ENCODE measurements at regions not wholly inside any gene's neighbourhood (a gene's known extent, or its start where the extent isn't known, plus 50 kb on each side); places are given as distances from the start of the nearest gene placed in this dataset.

GRCh38 chr18:52190195-52190594 lies 149.8 kb upstream of the DCC start:
- H3K4me3 Mint-ChIP-seq, result no peak overlapping the region
- ATAC-seq (ENCODE audit: low read depth in 2 of 2) (no peak), DNase-seq (no peak)
- no peaks in the 10 kb centered on the region for H3K4me1 Mint-ChIP-seq
- Histone ChIP-seq H3K36me3 (ENCODE audit: control insufficient read depth, insufficient read depth, low read length) (no peaks in the 10 kb centered on the region), H3K27ac (ENCODE audit: insufficient read depth, low read length, poor library complexity, severe bottlenecking) (no peak overlapping the region), H3K27me3 (ENCODE audit: control insufficient read depth, insufficient read depth, low read length) (no peaks in the 10 kb centered on the region), H3K4me3 (ENCODE audit: low read depth, low read length) (no peak overlapping the region), H3K9me3 (ENCODE audit: control insufficient read depth in 2 of 2, low read length in 2 of 2) (no peaks in the 10 kb centered on the region), H3K4me1 (ENCODE audit: control insufficient read depth, insufficient read depth, low read length, poor library complexity, severe bottlenecking) (no peaks in the 10 kb centered on the region)
- peaks cover 0 to 5% (median 2%) of the 10 kb centered on the region in 7 donors for H3K9me3 Mint-ChIP-seq
- no peaks in the 10 kb centered on the region for H3K36me3 Mint-ChIP-seq
- no peak overlapping the region for H3K27ac Mint-ChIP-seq
- H3K27me3 Mint-ChIP-seq, result no peaks in the 10 kb centered on the region

GRCh38 chr18:52190631-52191030 lies 149.4 kb upstream of the DCC start:
- Histone ChIP-seq H3K4me1 (ENCODE audit: control insufficient read depth, insufficient read depth, low read length, poor library complexity, severe bottlenecking) (no peaks in the 10 kb centered on the region), H3K4me3 (ENCODE audit: low read depth, low read length) (no peak overlapping the region), H3K9me3 (ENCODE audit: control insufficient read depth in 2 of 2, low read length in 2 of 2) (no peaks in the 10 kb centered on the region), H3K27me3 (ENCODE audit: control insufficient read depth, insufficient read depth, low read length) (no peaks in the 10 kb centered on the region), H3K27ac (ENCODE audit: insufficient read depth, low read length, poor library complexity, severe bottlenecking) (no peak overlapping the region), H3K36me3 (ENCODE audit: control insufficient read depth, insufficient read depth, low read length) (no peaks in the 10 kb centered on the region)
- DNase-seq, result no peak
- Mint-ChIP-seq H3K27ac (no peak overlapping the region), H3K4me3 (no peak overlapping the region), H3K9me3 (peaks cover 0 to 5% (median 2%) of the 10 kb centered on the region in 7 donors), H3K36me3 (no peaks in the 10 kb centered on the region), H3K4me1 (no peaks in the 10 kb centered on the region), H3K27me3 (no peaks in the 10 kb centered on the region)
- no peak for ATAC-seq (ENCODE audit: low read depth in 2 of 2)

GRCh38 chr18:52200406-52200805 lies 139.6 kb upstream of the DCC start:
- Mint-ChIP-seq H3K4me1 (no peaks in the 10 kb centered on the region), H3K27ac (no peak overlapping the region), H3K36me3 (no peaks in the 10 kb centered on the region), H3K9me3 (peaks cover 0 to 14% (median 3%) of the 10 kb centered on the region in 7 donors), H3K4me3 (no peak overlapping the region), H3K27me3 (no peaks in the 10 kb centered on the region)
- Histone ChIP-seq H3K4me1 (ENCODE audit: control insufficient read depth, insufficient read depth, low read length, poor library complexity, severe bottlenecking) (no peaks in the 10 kb centered on the region), H3K36me3 (ENCODE audit: control insufficient read depth, insufficient read depth, low read length) (no peaks in the 10 kb centered on the region), H3K27ac (ENCODE audit: insufficient read depth, low read length, poor library complexity, severe bottlenecking) (no peak overlapping the region), H3K4me3 (ENCODE audit: low read depth, low read length) (no peak overlapping the region), H3K27me3 (ENCODE audit: control insufficient read depth, insufficient read depth, low read length) (no peaks in the 10 kb centered on the region), H3K9me3 (ENCODE audit: control insufficient read depth in 2 of 2, low read length in 2 of 2) (no peaks in the 10 kb centered on the region)
- no peak for ATAC-seq (ENCODE audit: low read depth in 2 of 2)
- no peak for DNase-seq

- Histone ChIP-seq H3K4me3 (ENCODE audit: low read depth, low read length) (no peak overlapping the region), H3K9me3 (ENCODE audit: control insufficient read depth in 2 of 2, low read length in 2 of 2) (no peaks in the 10 kb centered on the region), H3K27ac (ENCODE audit: insufficient read depth, low read length, poor library complexity, severe bottlenecking) (no peak overlapping the region), H3K36me3 (ENCODE audit: control insufficient read depth, insufficient read depth, low read length) (no peaks in the 10 kb centered on the region), H3K4me1 (ENCODE audit: control insufficient read depth, insufficient read depth, low read length, poor library complexity, severe bottlenecking) (no peaks in the 10 kb centered on the region), H3K27me3 (ENCODE audit: control insufficient read depth, insufficient read depth, low read length) (no peaks in the 10 kb centered on the region)
- Mint-ChIP-seq H3K9me3 (peaks cover 0 to 14% (median 3%) of the 10 kb centered on the region in 7 donors), H3K27ac (no peak overlapping the region), H3K4me3 (no peak overlapping the region), H3K27me3 (no peaks in the 10 kb centered on the region), H3K36me3 (no peaks in the 10 kb centered on the region), H3K4me1 (no peaks in the 10 kb centered on the region)
- no peak for ATAC-seq (ENCODE audit: low read depth in 2 of 2)
- DNase-seq, result no peak
Measured at GRCh38 chr18:52200921-52201663, 138.9 kb upstream of the DCC start.

- DNase-seq, result no peak
- no peaks in the 10 kb centered on the region for H3K9me3 ChIP-seq (ENCODE audit: control insufficient read depth in 2 of 2, low read length in 2 of 2)
- no peak overlapping the region for H3K27ac ChIP-seq (ENCODE audit: insufficient read depth, low read length, poor library complexity, severe bottlenecking)
- H3K36me3 ChIP-seq (ENCODE audit: control insufficient read depth, insufficient read depth, low read length), result no peaks in the 10 kb centered on the region
- no peaks in the 10 kb centered on the region for H3K36me3 Mint-ChIP-seq
- no peak overlapping the region for H3K27ac Mint-ChIP-seq
- H3K27me3 ChIP-seq (ENCODE audit: control insufficient read depth, insufficient read depth, low read length), result no peaks in the 10 kb centered on the region
- H3K27me3 Mint-ChIP-seq, result peaks cover 4% of the 10 kb centered on the region
- no peaks in the 10 kb centered on the region for H3K4me1 Mint-ChIP-seq
- no peak overlapping the region for H3K4me3 ChIP-seq (ENCODE audit: low read depth, low read length)
- no peak for ATAC-seq (ENCODE audit: low read depth in 2 of 2)
- peaks cover 0 to 4% (median 0%) of the 10 kb centered on the region in 7 donors for H3K9me3 Mint-ChIP-seq
- H3K4me1 ChIP-seq (ENCODE audit: control insufficient read depth, insufficient read depth, low read length, poor library complexity, severe bottlenecking), result no peaks in the 10 kb centered on the region
- no peak overlapping the region for H3K4me3 Mint-ChIP-seq
Measured at GRCh38 chr18:52208646-52209045, 131.4 kb upstream of the DCC start.

GRCh38 chr18:52216109-52216508 lies 123.9 kb upstream of the DCC start:
- H3K9me3 Mint-ChIP-seq, result peaks cover 0 to 5% (median 3%) of the 10 kb centered on the region in 7 donors

GRCh38 chr18:52216666-52217065 lies 123.3 kb upstream of the DCC start:
- Histone ChIP-seq H3K4me1 (ENCODE audit: control insufficient read depth, insufficient read depth, low read length, poor library complexity, severe bottlenecking) (no peaks in the 10 kb centered on the region), H3K36me3 (ENCODE audit: control insufficient read depth, insufficient read depth, low read length) (no peaks in the 10 kb centered on the region), H3K9me3 (ENCODE audit: control insufficient read depth in 2 of 2, low read length in 2 of 2) (no peaks in the 10 kb centered on the region), H3K27me3 (ENCODE audit: control insufficient read depth, insufficient read depth, low read length) (no peaks in the 10 kb centered on the region), H3K27ac (ENCODE audit: insufficient read depth, low read length, poor library complexity, severe bottlenecking) (no peak overlapping the region), H3K4me3 (ENCODE audit: low read depth, low read length) (no peak overlapping the region)
- no peak overlapping the region for H3K27ac Mint-ChIP-seq
- peaks cover 0 to 2% (median 0%) of the 10 kb centered on the region in 4 donors for H3K4me1 Mint-ChIP-seq
- H3K27me3 Mint-ChIP-seq, result peaks cover 4% of the 10 kb centered on the region
- ATAC-seq (ENCODE audit: low read depth in 2 of 2) (no peak), DNase-seq (no peak)
- no peaks in the 10 kb centered on the region for H3K36me3 Mint-ChIP-seq
- H3K9me3 Mint-ChIP-seq, result peaks cover 0 to 5% (median 3%) of the 10 kb centered on the region in 7 donors
- H3K4me3 Mint-ChIP-seq, result no peak overlapping the region

More at GRCh38 chr18:52216109-52216508, 123.9 kb upstream of the DCC start:
- Histone ChIP-seq H3K27ac (ENCODE audit: insufficient read depth, low read length, poor library complexity, severe bottlenecking) (no peak overlapping the region), H3K36me3 (ENCODE audit: control insufficient read depth, insufficient read depth, low read length) (no peaks in the 10 kb centered on the region), H3K27me3 (ENCODE audit: control insufficient read depth, insufficient read depth, low read length) (no peaks in the 10 kb centered on the region), H3K4me3 (ENCODE audit: low read depth, low read length) (no peak overlapping the region), H3K4me1 (ENCODE audit: control insufficient read depth, insufficient read depth, low read length, poor library complexity, severe bottlenecking) (no peaks in the 10 kb centered on the region), H3K9me3 (ENCODE audit: control insufficient read depth in 2 of 2, low read length in 2 of 2) (no peaks in the 10 kb centered on the region)
- Mint-ChIP-seq H3K27me3 (peaks cover 4% of the 10 kb centered on the region), H3K4me1 (peaks cover 0 to 2% (median 0%) of the 10 kb centered on the region in 4 donors), H3K4me3 (no peak overlapping the region), H3K36me3 (no peaks in the 10 kb centered on the region), H3K27ac (no peak overlapping the region)
- no peak for DNase-seq
- no peak for ATAC-seq (ENCODE audit: low read depth in 2 of 2)

- Mint-ChIP-seq H3K4me1 (peaks cover 0 to 2% (median 0%) of the 10 kb centered on the region in 4 donors), H3K4me3 (no peak overlapping the region), H3K27ac (no peak overlapping the region), H3K36me3 (no peaks in the 10 kb centered on the region), H3K27me3 (no peaks in the 10 kb centered on the region), H3K9me3 (peaks cover 0 to 5% (median 3%) of the 10 kb centered on the region in 7 donors)
- no peak for DNase-seq
- H3K9me3 ChIP-seq (ENCODE audit: control insufficient read depth in 2 of 2, low read length in 2 of 2), result no peaks in the 10 kb centered on the region
- ATAC-seq (ENCODE audit: low read depth in 2 of 2), result no peak
- H3K4me3 ChIP-seq (ENCODE audit: low read depth, low read length), result no peak overlapping the region
- H3K27me3 ChIP-seq (ENCODE audit: control insufficient read depth, insufficient read depth, low read length), result no peaks in the 10 kb centered on the region
- H3K27ac ChIP-seq (ENCODE audit: insufficient read depth, low read length, poor library complexity, severe bottlenecking), result no peak overlapping the region
- H3K4me1 ChIP-seq (ENCODE audit: control insufficient read depth, insufficient read depth, low read length, poor library complexity, severe bottlenecking), result no peaks in the 10 kb centered on the region
- H3K36me3 ChIP-seq (ENCODE audit: control insufficient read depth, insufficient read depth, low read length), result no peaks in the 10 kb centered on the region
Measured at GRCh38 chr18:52219102-52219501, 120.9 kb upstream of the DCC start.
